ENCODE measurements at regions not wholly inside any gene's neighbourhood (a gene's known extent, or its start where the extent isn't known, plus 50 kb on each side); places are given as distances from the start of the nearest gene placed in this dataset.

- DNase-seq, result no peak
- H3K27me3 ChIP-seq (replicated peaks; ENCODE audit: insufficient read depth, low read length), result no peaks in the 10 kb centered on the region
- no peaks in the 10 kb centered on the region for H3F3A ChIP-seq (ENCODE audit: insufficient read depth, low read length)
- H4K20me1 ChIP-seq (ENCODE audit: insufficient read depth, low read length), result no peaks in the 10 kb centered on the region
- no peak for TF ChIP-seq CTCF (IDR thresholded peaks at IDR 0.05; ENCODE audit: low read length)
- TF ChIP-seq EZH2 (optimal IDR thresholded peaks at IDR 0.05; ENCODE audit: low read depth, low read length), result no peak
- TF ChIP-seq EZH2phosphoT487 (IDR thresholded peaks at IDR 0.05; ENCODE audit: low read length), result no peak
- H3K9me2 ChIP-seq (replicated peaks; ENCODE audit: insufficient read depth, low read length), result no peaks in the 10 kb centered on the region
- H3K36me3 ChIP-seq (replicated peaks; ENCODE audit: insufficient read depth, low read length), result no peaks in the 10 kb centered on the region
- H3K79me2 ChIP-seq (ENCODE audit: low read length), result no peaks in the 10 kb centered on the region
- H3K4me2 ChIP-seq (ENCODE audit: low read depth, low read length), result no peak overlapping the region
- H3K9me3 ChIP-seq (replicated peaks; ENCODE audit: insufficient read depth, low read length), result no peaks in the 10 kb centered on the region
- no peak overlapping the region for H3K4me3 ChIP-seq (ENCODE audit: low read length)
- H3K9ac ChIP-seq (ENCODE audit: low read length), result no peak overlapping the region
- no peaks in the 10 kb centered on the region for H3K4me1 ChIP-seq (ENCODE audit: low read length)
- H2AFZ ChIP-seq (ENCODE audit: low read length), result no peak overlapping the region
- no peak overlapping the region for H3K27ac ChIP-seq (ENCODE audit: low read length)
Measured at GRCh38 chr4:110878956-110879355, 256.1 kb upstream of the PITX2 start.

DNA sequence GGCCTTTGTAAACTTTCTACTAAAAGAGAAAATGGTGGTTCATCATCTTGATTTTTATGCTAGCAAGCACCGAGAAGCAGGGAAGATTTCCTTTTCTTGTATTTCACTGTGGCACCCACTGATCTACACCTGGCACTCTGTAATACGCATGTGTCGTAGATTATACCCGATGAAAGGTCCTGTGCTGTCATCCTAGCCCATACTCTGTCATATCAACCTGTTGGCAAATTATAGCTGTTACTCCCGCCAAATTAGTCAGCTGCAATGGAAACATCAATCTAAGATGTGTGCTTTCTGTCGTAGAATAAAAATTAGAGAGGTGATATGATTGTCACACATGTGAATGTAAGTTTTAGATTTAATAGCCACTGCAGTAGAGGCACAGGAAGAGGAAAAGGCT, 263.4 kb upstream of the PITX2 start:
- no peak for TF ChIP-seq EZH2phosphoT487 (IDR thresholded peaks at IDR 0.05; ENCODE audit: low read length)
- no peak for TF ChIP-seq CTCF (IDR thresholded peaks at IDR 0.05; ENCODE audit: low read length)
- TF ChIP-seq EZH2 (optimal IDR thresholded peaks at IDR 0.05; ENCODE audit: low read depth, low read length), result no peak
- H3K4me2 ChIP-seq (ENCODE audit: low read depth, low read length), result no peak overlapping the region
- no peaks in the 10 kb centered on the region for H3K9me2 ChIP-seq (replicated peaks; ENCODE audit: insufficient read depth, low read length)
- H3K36me3 ChIP-seq (replicated peaks; ENCODE audit: insufficient read depth, low read length), result no peaks in the 10 kb centered on the region
- DNase-seq, result no peak
- no peaks in the 10 kb centered on the region for H3F3A ChIP-seq (ENCODE audit: insufficient read depth, low read length)
- H3K27ac ChIP-seq (ENCODE audit: low read length), result no peak overlapping the region
- H3K9ac ChIP-seq (ENCODE audit: low read length), result no peak overlapping the region
- no peak overlapping the region for H2AFZ ChIP-seq (ENCODE audit: low read length)
- no peaks in the 10 kb centered on the region for H3K79me2 ChIP-seq (ENCODE audit: low read length)
- no peak overlapping the region for H3K4me3 ChIP-seq (ENCODE audit: low read length)
- H3K27me3 ChIP-seq (replicated peaks; ENCODE audit: insufficient read depth, low read length), result no peaks in the 10 kb centered on the region
- no peaks in the 10 kb centered on the region for H3K4me1 ChIP-seq (ENCODE audit: low read length)
- H4K20me1 ChIP-seq (ENCODE audit: insufficient read depth, low read length), result no peaks in the 10 kb centered on the region
- no peaks in the 10 kb centered on the region for H3K9me3 ChIP-seq (replicated peaks; ENCODE audit: insufficient read depth, low read length)

- H3K27ac ChIP-seq (ENCODE audit: low read length), result no peak overlapping the region
- no peak for DNase-seq
- H3K4me1 ChIP-seq (ENCODE audit: low read length), result no peaks in the 10 kb centered on the region
- no peaks in the 10 kb centered on the region for H3K36me3 ChIP-seq (replicated peaks; ENCODE audit: insufficient read depth, low read length)
- H3K4me3 ChIP-seq (ENCODE audit: low read length), result no peak overlapping the region
- no peaks in the 10 kb centered on the region for H4K20me1 ChIP-seq (ENCODE audit: insufficient read depth, low read length)
- no peaks in the 10 kb centered on the region for H3F3A ChIP-seq (ENCODE audit: insufficient read depth, low read length)
- H3K9ac ChIP-seq (ENCODE audit: low read length), result no peak overlapping the region
- no peaks in the 10 kb centered on the region for H3K9me3 ChIP-seq (replicated peaks; ENCODE audit: insufficient read depth, low read length)
- no peak overlapping the region for H2AFZ ChIP-seq (ENCODE audit: low read length)
- no peaks in the 10 kb centered on the region for H3K9me2 ChIP-seq (replicated peaks; ENCODE audit: insufficient read depth, low read length)
- no peaks in the 10 kb centered on the region for H3K27me3 ChIP-seq (replicated peaks; ENCODE audit: insufficient read depth, low read length)
- TF ChIP-seq EZH2phosphoT487 (IDR thresholded peaks at IDR 0.05; ENCODE audit: low read length), result no peak
- no peak for TF ChIP-seq EZH2 (optimal IDR thresholded peaks at IDR 0.05; ENCODE audit: low read depth, low read length)
- no peak for TF ChIP-seq CTCF (IDR thresholded peaks at IDR 0.05; ENCODE audit: low read length)
- H3K79me2 ChIP-seq (ENCODE audit: low read length), result no peaks in the 10 kb centered on the region
- H3K4me2 ChIP-seq (ENCODE audit: low read depth, low read length), result no peak overlapping the region
Measured at GRCh38 chr4:110886856-110887255, 264.0 kb upstream of the PITX2 start.

Data from MM.1S (cell line).